T-cell (primary cell): ENCODE measurements at regions not wholly inside any gene's neighbourhood (a gene's known extent, or its start where the extent isn't known, plus 50 kb on each side); places are given as distances from the start of the nearest gene placed in this dataset.
"Not testable (repeated sequence)": the region's sequence is repeated elsewhere in the genome, so short reads cannot be mapped to it uniquely, and the experiment has no call there.

ENCODE experiments used
- ATAC-seq, 4 experiments: fragments of 200-7000 bp in 3 of 4; fragments of 150-1000 bp in 1 of 4; cut with Tn5 transposase; replicated peaks in 1 of 4; 1 replicate in 3 of 4; 2 replicates in 1 of 4; pipeline ENCODE4 v1.10.0; 2021; ENCODE audit warnings: moderate library complexity in 3 of 4, mild to moderate bottlenecking in 2 of 4, moderate number of reproducible peaks in 1 of 4
- CTCF ChIA-PET, 2 donors: fragments of 300-600 bp; sonication (Branson Sonifier 250); formaldehyde crosslinking; loops; one replicate each; lab custom pipeline; 2022; ENCODE audit warnings: antibody characterized with exemption in 2 of 2; lab: Charles Lee
- POLR2A ChIA-PET, 2 donors: fragments of 300-600 bp; sonication (Branson Sonifier 250); formaldehyde crosslinking; loops; one replicate each; lab custom pipeline; 2022; ENCODE audit warnings: antibody characterized with exemption in 2 of 2; lab: Charles Lee
- DNase-seq, 35 experiments: peaks; one replicate each; pipeline versions ENCODE4 v3.0.0 to v3.0.0-alpha.2; 2013 to 2023
- H3K27ac ChIP-seq: one replicate; pipeline ENCODE4 v1.5.1; 2013; ENCODE audit warnings: low read length
- H3K27me3 ChIP-seq, 2 experiments: replicated peaks in 1 of 2; 1 replicate in 1 of 2; 2 replicates in 1 of 2; pipeline versions ENCODE4 v1.6.1 to v1.7.0; 2013; ENCODE audit warnings: low read length in 1 of 2, mixed read lengths in 1 of 2; ENCODE audit not compliant: control insufficient read depth in 2 of 2, insufficient read depth in 2 of 2; ENCODE audit errors: extremely low read depth in 1 of 2
- H3K36me3 ChIP-seq, 2 donors: 1 replicate in 1 of 2; 2 replicates in 1 of 2; pipeline versions ENCODE4 v1.6.1 to v1.7.0; 2013; ENCODE audit warnings: low read length in 1 of 2; ENCODE audit not compliant: control insufficient read depth in 2 of 2, insufficient read depth in 1 of 2; ENCODE audit errors: extremely low read depth in 1 of 2
- H3K4me1 ChIP-seq, 2 experiments: 1 replicate in 1 of 2; 2 replicates in 1 of 2; pipeline versions ENCODE4 v1.6.1 to v1.7.0; 2013; ENCODE audit warnings: low read length in 2 of 2, mixed read lengths in 1 of 2; ENCODE audit not compliant: insufficient read depth in 2 of 2, control insufficient read depth in 1 of 2; ENCODE audit errors: extremely low read depth in 1 of 2
- H3K4me3 ChIP-seq, 2 donors: 1 replicate in 1 of 2; 2 replicates in 1 of 2; pipeline versions ENCODE4 v1.5.1 to v1.7.0; 2013; ENCODE audit warnings: mild to moderate bottlenecking in 2 of 2, low read length in 1 of 2, moderate library complexity in 1 of 2; ENCODE audit not compliant: control insufficient read depth in 1 of 2; ENCODE audit errors: extremely low read depth in 1 of 2
- H3K9me3 ChIP-seq: 2 replicates; pipeline ENCODE4 v1.7.0; 2013
- H3K27ac Mint-ChIP-seq, 2 donors: one replicate each; pipeline ENCODE4 v1.8.0; 2020 to 2021; ENCODE audit warnings: mild to moderate bottlenecking in 2 of 2, mixed read lengths in 2 of 2
- H3K27me3 Mint-ChIP-seq, 2 donors: one replicate each; pipeline ENCODE4 v1.8.0; 2021 to 2022; ENCODE audit warnings: mixed read lengths in 2 of 2
- H3K36me3 Mint-ChIP-seq: one replicate; pipeline ENCODE4 v1.8.0; 2021; ENCODE audit warnings: mixed read lengths
- H3K4me1 Mint-ChIP-seq, 3 donors: one replicate each; pipeline ENCODE4 v1.8.0; 2020 to 2022; ENCODE audit warnings: mixed read lengths in 3 of 3, mild to moderate bottlenecking in 1 of 3
- H3K4me3 Mint-ChIP-seq, 3 donors: one replicate each; pipeline ENCODE4 v1.8.0; 2020 to 2022; ENCODE audit warnings: mild to moderate bottlenecking in 3 of 3, mixed read lengths in 3 of 3, moderate library complexity in 3 of 3
- H3K9me3 Mint-ChIP-seq, 3 donors: one replicate each; pipeline ENCODE4 v1.8.0; 2020 to 2022; ENCODE audit warnings: mixed read lengths in 3 of 3
- WGBS: methylation state at CpG from one replicate; pipeline ENCODE4 v1.1.5; 2013; ENCODE audit warnings: missing lambda C conversion rate; ENCODE audit not compliant: insufficient coverage; 5-methylcytosine and 5-hydroxymethylcytosine counted together

GRCh38 chr10:30686708-30687107, 57.2 kb upstream of the LYZL2 start:
- CTCF ChIA-PET = interaction anchor here (0.8 to 1.6 kb wide), 11 partner anchors 16 to 1121 kb away, joined by 3 to 20 read pairs (median 5); no protein-coding TSS in a partner anchor
- ATAC-seq = no peak
- H3K27ac Mint-ChIP-seq = no peak overlapping the region

GRCh38 chr10:30683496-30683895, 53.9 kb upstream of the LYZL2 start:
- CTCF ChIA-PET = no interaction called here
- peaks cover 24 to 57% of the 10 kb centered on the region in 2 donors for H3K27me3 Mint-ChIP-seq

More at GRCh38 chr10:30686708-30687107, 57.2 kb upstream of the LYZL2 start:
- H3K27ac ChIP-seq = no peak overlapping the region
- no peak overlapping the region for H3K4me3 Mint-ChIP-seq
- H3K36me3 ChIP-seq = no peaks in the 10 kb centered on the region
- H3K9me3 Mint-ChIP-seq = no peaks in the 10 kb centered on the region
- no CpG with 5 or more reads among the region's 3 CpGs for WGBS
- no peaks in the 10 kb centered on the region for H3K36me3 Mint-ChIP-seq
- H3K4me1 ChIP-seq = peaks cover 0 to 3% of the 10 kb centered on the region in 2 experiments
- POLR2A ChIA-PET = no interaction called here
- peaks cover 16 to 40% of the 10 kb centered on the region in 2 donors for H3K27me3 Mint-ChIP-seq
- no peak for DNase-seq
- H3K4me3 ChIP-seq = no peak overlapping the region
- peaks cover 0 to 18% of the 10 kb centered on the region in 2 experiments for H3K27me3 ChIP-seq
- no peaks in the 10 kb centered on the region for H3K9me3 ChIP-seq
- peaks cover 0 to 25% (median 14%) of the 10 kb centered on the region in 3 donors for H3K4me1 Mint-ChIP-seq

DNA sequence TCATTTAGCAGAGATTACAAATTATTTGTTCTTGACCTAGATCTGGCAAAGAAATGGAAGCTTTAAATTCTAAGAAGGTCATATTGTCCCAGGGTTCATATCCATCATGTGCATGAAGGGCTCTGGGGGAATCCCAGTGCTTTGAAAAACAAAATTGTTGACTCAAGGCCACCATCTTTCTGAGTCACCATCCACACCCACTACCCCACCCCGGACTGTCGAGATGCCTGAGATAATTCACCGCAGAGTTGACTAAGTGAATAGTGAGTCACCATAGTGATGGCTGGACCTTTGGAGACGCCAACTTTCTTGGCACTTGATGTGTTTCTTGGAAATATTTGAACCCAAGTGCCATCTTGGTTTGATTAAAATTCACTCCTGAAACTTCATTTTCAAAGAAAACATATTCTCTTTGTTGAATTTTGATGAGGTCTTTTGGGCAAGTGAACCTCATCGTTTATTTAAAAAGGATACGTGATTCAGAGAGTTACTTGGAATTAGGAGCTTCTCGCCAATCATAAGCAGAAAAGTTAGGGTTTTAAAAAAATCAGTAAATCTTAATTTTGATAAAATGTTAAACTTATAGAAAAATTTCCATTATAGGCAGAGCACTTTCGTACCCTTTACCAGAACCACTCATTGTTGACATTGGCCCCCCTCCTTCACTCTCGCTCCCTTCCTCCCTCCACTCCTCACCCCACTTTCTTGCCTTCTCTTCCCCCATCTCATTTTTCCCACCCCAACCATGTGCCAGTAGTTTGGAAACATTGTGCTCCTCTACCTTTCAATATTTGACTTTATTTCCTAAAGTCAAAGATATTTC, 53.0 kb upstream of the LYZL2 start:
- H3K4me3 Mint-ChIP-seq, H3K4me3 ChIP-seq, H3K27ac ChIP-seq, H3K4me1 ChIP-seq, H3K27ac Mint-ChIP-seq, H3K36me3 ChIP-seq, H3K36me3 Mint-ChIP-seq, POLR2A ChIA-PET, H3K9me3 ChIP-seq: not testable (repeated sequence)
- ATAC-seq (peak; percentile 48 to 90 (median 82)), DNase-seq (peak in 4 of 35 experiments; percentile 12 to 44 (median 28))
- peaks cover 0 to 16% (median 4%) of the 10 kb centered on the region in 3 donors for H3K9me3 Mint-ChIP-seq
- CTCF ChIA-PET = interaction anchor here in 1 of 2 donors (0.5 to 1.5 kb wide), 2 partner anchors 12 to 36 kb away, joined by 3 to 4 read pairs; no protein-coding TSS in a partner anchor
- peaks cover 0 to 18% of the 10 kb centered on the region in 2 experiments for H3K27me3 ChIP-seq
- peaks cover 0 to 23% (median 11%) of the 10 kb centered on the region in 3 donors for H3K4me1 Mint-ChIP-seq
- H3K27me3 Mint-ChIP-seq = peaks cover 23 to 55% of the 10 kb centered on the region in 2 donors
- no CpG with 5 or more reads among the region's 9 CpGs for WGBS

More at GRCh38 chr10:30683496-30683895, 53.9 kb upstream of the LYZL2 start:
- H3K9me3 ChIP-seq = peaks cover 3% of the 10 kb centered on the region
- H3K27me3 ChIP-seq = peaks cover 0 to 18% of the 10 kb centered on the region in 2 experiments
- H3K36me3 ChIP-seq = no peaks in the 10 kb centered on the region
- Mint-ChIP-seq H3K4me1 (peaks cover 0 to 26% (median 14%) of the 10 kb centered on the region in 3 donors), H3K36me3 (no peaks in the 10 kb centered on the region), H3K9me3 (peaks cover 0 to 16% (median 4%) of the 10 kb centered on the region in 3 donors), H3K27ac (peak overlapping the region in 1 of 2 donors; percentile 28), H3K4me3 (no peak overlapping the region)
- POLR2A ChIA-PET = no interaction called here
- ATAC-seq = no peak
- H3K27ac ChIP-seq = no peak overlapping the region
- H3K4me1 ChIP-seq = peaks cover 0 to 3% of the 10 kb centered on the region in 2 experiments
- no peak for DNase-seq
- H3K4me3 ChIP-seq = no peak overlapping the region
- WGBS = 30% methylated on average over 7 of the region's 10 CpGs

- Histone ChIP-seq H3K36me3 (no peaks in the 10 kb centered on the region), H3K9me3 (peaks cover 3% of the 10 kb centered on the region), H3K27me3 (peaks cover 0 to 24% of the 10 kb centered on the region in 2 experiments), H3K4me3 (no peak overlapping the region), H3K27ac (no peak overlapping the region), H3K4me1 (no peaks in the 10 kb centered on the region)
- H3K36me3 Mint-ChIP-seq = no peaks in the 10 kb centered on the region
- 91% methylated on average over 1 of the region's 1 CpG for WGBS
- ATAC-seq = no peak
- H3K4me3 Mint-ChIP-seq = no peak overlapping the region
- H3K4me1 Mint-ChIP-seq = peaks cover 0 to 21% (median 10%) of the 10 kb centered on the region in 3 donors
- DNase-seq = no peak
- ChIA-PET CTCF (interaction anchor here in 1 of 2 donors (0.6 to 1.2 kb wide), 3 partner anchors 10 to 1684 kb away, joined by 4 read pairs; no protein-coding TSS in a partner anchor), POLR2A (no interaction called here)
- H3K27ac Mint-ChIP-seq = no peak overlapping the region
- peaks cover 21 to 42% of the 10 kb centered on the region in 2 donors for H3K27me3 Mint-ChIP-seq
- H3K9me3 Mint-ChIP-seq = peaks cover 0 to 16% (median 4%) of the 10 kb centered on the region in 3 donors
Observed at GRCh38 chr10:30680908-30681307, 51.4 kb upstream of the LYZL2 start.
